Kidney epithelial cell (primary cell): ENCODE measurements at regions not wholly inside any gene's neighbourhood (a gene's known extent, or its start where the extent isn't known, plus 50 kb on each side); places are given as distances from the start of the nearest gene placed in this dataset.

Experiments
- DNase-seq: peaks from one replicate; pipeline ENCODE4 v3.0.0-alpha.2; 2010; ENCODE audit warnings: low read depth
- H3K27me3 ChIP-seq: 2 replicates; pipeline ENCODE4 v1.6.0; 2011; ENCODE audit warnings: low read length; ENCODE audit not compliant: control insufficient read depth, insufficient read depth
- H3K36me3 ChIP-seq: 2 replicates; pipeline ENCODE4 v1.5.1; 2011; ENCODE audit warnings: low read length; ENCODE audit not compliant: control insufficient read depth, insufficient read depth
- H3K4me3 ChIP-seq: 2 replicates; pipeline ENCODE4 v1.5.1; 2011; ENCODE audit warnings: low read depth, mild to moderate bottlenecking, control low read depth, low read length
- CTCF ChIP-seq: IDR thresholded peaks from 2 replicates; pipeline ENCODE4 v1.5.1; 2011; ENCODE audit warnings: mild to moderate bottlenecking, moderate library complexity, low read length, control low read depth, inconsistent platforms; ENCODE audit not compliant: insufficient read depth, poor library complexity, severe bottlenecking

GRCh38 chr14:57943541-57943940 lies 77.6 kb upstream of the SLC35F4 start:
- no peaks in the 10 kb centered on the region for H3K36me3 ChIP-seq
- no peak for DNase-seq
- no peak overlapping the region for H3K4me3 ChIP-seq
- no peak for TF ChIP-seq CTCF
- no peaks in the 10 kb centered on the region for H3K27me3 ChIP-seq

GRCh38 chr14:57943038-57943437 lies 77.1 kb upstream of the SLC35F4 start:
- DNase-seq = no peak
- H3K27me3 ChIP-seq = no peaks in the 10 kb centered on the region
- H3K36me3 ChIP-seq = no peaks in the 10 kb centered on the region
- TF ChIP-seq CTCF = no peak
- H3K4me3 ChIP-seq = no peak overlapping the region

GRCh38 chr14:57939084-57939483 lies 73.2 kb upstream of the SLC35F4 start:
- no peak overlapping the region for H3K4me3 ChIP-seq
- DNase-seq = no peak
- H3K27me3 ChIP-seq = no peaks in the 10 kb centered on the region
- TF ChIP-seq CTCF = no peak
- H3K36me3 ChIP-seq = no peaks in the 10 kb centered on the region

- no peak for TF ChIP-seq CTCF
- H3K36me3 ChIP-seq = no peaks in the 10 kb centered on the region
- DNase-seq = no peak
- H3K4me3 ChIP-seq = no peak overlapping the region
- no peaks in the 10 kb centered on the region for H3K27me3 ChIP-seq
These were observed 72.6 kb upstream of the SLC35F4 start for GRCh38 chr14:57938533-57938932.

- DNase-seq = no peak
- Histone ChIP-seq H3K4me3 (no peak overlapping the region), H3K27me3 (no peaks in the 10 kb centered on the region), H3K36me3 (no peaks in the 10 kb centered on the region)
- no peak for TF ChIP-seq CTCF
These were observed 71.8 kb upstream of the SLC35F4 start for GRCh38 chr14:57937676-57938075.

GRCh38 chr14:57933349-57933748 lies 67.5 kb upstream of the SLC35F4 start:
- no peak for DNase-seq
- Histone ChIP-seq H3K36me3 (no peaks in the 10 kb centered on the region), H3K27me3 (no peaks in the 10 kb centered on the region), H3K4me3 (no peak overlapping the region)
- no peak for TF ChIP-seq CTCF
